ENCODE measurements at regions not wholly inside any gene's neighbourhood (a gene's known extent, or its start where the extent isn't known, plus 50 kb on each side); places are given as distances from the start of the nearest gene placed in this dataset.

DNA sequence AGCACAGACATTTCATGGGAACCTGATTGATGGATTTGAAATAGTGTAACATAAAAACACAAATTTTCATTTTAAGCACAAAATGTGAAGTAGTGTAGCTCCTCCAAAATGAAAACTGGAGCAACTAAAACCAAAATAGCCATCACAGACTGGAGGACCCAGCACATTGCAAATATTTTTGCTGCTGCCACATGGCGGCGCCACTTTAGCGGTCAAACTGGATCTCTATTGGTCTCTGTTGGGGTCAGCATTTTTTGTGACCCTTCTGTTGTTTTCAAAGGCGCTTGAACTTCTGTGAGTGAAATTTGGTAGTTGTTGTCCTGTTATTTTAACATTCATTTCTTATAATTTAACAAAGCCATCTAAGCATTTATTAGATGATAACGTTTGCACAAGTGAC lies 259.9 kb downstream of the IL20RB start:
- FAIRE-seq (no peak), DNase-seq (ENCODE audit: insufficient read length, low spot score) (no peak)
- TF ChIP-seq, protein P1, sequence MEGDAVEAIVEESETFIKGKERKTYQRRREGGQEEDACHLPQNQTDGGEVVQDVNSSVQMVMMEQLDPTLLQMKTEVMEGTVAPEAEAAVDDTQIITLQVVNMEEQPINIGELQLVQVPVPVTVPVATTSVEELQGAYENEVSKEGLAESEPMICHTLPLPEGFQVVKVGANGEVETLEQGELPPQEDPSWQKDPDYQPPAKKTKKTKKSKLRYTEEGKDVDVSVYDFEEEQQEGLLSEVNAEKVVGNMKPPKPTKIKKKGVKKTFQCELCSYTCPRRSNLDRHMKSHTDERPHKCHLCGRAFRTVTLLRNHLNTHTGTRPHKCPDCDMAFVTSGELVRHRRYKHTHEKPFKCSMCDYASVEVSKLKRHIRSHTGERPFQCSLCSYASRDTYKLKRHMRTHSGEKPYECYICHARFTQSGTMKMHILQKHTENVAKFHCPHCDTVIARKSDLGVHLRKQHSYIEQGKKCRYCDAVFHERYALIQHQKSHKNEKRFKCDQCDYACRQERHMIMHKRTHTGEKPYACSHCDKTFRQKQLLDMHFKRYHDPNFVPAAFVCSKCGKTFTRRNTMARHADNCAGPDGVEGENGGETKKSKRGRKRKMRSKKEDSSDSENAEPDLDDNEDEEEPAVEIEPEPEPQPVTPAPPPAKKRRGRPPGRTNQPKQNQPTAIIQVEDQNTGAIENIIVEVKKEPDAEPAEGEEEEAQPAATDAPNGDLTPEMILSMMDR (IDR thresholded peaks at IDR 0.05; ENCODE audit: insufficient read depth, missing control alignments) = peak; percentile 46

DNA sequence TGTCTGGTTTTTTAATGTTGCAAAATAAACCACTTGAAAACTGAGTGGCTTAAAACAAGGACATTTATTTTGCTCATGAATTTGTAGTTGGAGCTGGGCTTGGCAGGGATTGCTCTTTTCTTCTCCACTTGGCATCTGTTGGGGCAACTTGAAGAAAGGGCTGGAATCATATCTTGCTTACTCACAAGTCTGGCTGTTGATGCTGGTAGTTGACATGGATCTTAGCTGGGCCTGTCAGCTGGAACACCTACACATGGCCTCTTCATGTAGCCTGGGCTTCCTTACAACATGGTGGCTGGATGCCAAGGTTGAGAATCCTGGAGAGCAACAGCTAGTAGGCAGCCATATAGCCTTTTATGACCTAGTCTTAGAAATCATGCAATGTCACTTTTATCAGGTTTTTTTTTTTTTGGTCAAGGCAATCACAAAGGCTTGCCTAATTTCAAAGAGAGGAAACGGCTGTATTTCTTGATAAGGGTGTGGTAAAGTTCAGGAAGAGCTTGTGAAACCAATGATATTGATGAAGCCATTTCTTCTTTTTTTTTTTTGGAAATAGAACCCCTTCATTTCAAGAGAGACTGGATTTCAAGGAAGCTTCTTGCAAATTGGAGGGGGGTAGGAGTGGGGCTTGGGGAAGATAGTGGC lies 262.1 kb downstream of the IL20RB start:
- DNase-seq (ENCODE audit: insufficient read length, low spot score) (no peak), FAIRE-seq (no peak)
- TF ChIP-seq, protein P1 (IDR thresholded peaks at IDR 0.05; ENCODE audit: insufficient read depth, missing control alignments) = no peak

DNA sequence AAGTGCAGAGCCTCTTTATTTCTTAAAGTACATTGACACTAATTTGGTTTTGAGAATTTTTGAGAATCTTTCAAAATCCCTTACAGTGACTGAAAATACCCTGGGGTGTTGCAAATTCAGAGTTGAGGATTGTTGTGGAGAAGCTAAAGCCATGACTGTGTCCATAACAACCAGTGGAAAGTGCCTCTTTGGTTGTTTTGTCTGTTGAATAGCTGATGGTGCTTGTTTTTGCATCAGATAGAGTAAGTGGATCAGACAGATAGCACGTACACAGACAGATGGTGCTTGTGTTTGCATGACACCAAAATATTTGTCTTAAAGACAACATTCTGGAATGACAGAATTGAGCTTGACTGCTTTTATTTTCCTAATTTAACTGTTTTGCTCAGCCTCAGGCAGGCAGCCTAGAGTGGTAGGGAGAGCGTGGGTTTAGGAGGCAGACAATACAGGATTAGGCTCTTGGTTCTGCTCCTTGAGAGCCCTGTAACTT lies 265.0 kb downstream of the IL20RB start:
- FAIRE-seq (no peak), DNase-seq (ENCODE audit: insufficient read length, low spot score) (no peak)
- TF ChIP-seq, protein P1 (IDR thresholded peaks at IDR 0.05; ENCODE audit: insufficient read depth, missing control alignments) = no peak

DNA sequence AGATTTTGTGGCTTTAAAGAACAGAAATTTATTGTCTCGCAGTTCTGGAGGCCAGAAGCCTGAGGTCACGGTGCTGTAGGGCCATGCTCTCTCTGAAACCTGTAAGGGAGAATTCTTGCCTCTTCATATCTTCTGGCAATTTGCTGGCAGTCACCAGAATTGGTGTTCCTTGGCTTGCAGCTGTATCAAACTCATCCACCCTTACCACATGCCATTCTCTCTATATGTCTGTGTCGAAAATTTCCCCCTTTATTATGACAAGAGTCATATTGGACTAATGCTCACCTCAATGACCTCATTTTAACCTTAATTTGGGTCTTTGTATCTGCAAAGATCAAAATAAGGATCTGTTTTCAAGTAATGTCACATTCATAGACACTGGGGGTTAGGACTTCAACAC lies 266.7 kb downstream of the IL20RB start:
- DNase-seq (ENCODE audit: insufficient read length, low spot score) = no peak
- TF ChIP-seq, protein P1 (IDR thresholded peaks at IDR 0.05; ENCODE audit: insufficient read depth, missing control alignments) = no peak
- no peak for FAIRE-seq

DNA sequence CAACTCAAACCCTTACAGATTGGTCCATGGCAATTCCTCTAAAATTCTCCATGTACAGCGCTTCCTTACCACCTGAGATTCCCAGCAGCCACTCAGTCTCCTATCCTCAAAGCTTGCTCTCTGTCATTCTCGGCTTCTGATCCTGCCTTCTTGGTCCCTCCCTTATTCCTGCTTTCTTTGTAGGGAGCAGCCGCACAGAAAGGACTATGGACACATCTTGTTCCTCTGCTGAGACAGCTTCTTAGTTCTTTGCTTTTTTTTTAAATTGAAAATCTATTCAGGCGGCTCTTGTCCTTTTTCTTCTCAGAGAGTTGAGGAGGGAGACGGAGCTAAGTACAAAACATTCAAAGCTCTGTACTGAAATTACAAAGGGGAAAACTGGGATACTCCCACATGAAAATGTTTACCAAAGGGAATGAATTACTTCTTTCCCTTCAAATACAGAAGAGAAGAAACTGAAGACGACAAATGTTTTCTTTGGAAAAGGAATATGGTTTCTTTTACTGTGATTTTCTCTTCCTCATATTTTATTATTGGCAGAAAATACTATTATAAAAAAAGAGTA lies 285.1 kb downstream of the IL20RB start:
- DNase-seq (ENCODE audit: insufficient read length, low spot score) = no peak
- no peak for FAIRE-seq
- TF ChIP-seq, protein P1 (IDR thresholded peaks at IDR 0.05; ENCODE audit: insufficient read depth, missing control alignments) = no peak

DNA sequence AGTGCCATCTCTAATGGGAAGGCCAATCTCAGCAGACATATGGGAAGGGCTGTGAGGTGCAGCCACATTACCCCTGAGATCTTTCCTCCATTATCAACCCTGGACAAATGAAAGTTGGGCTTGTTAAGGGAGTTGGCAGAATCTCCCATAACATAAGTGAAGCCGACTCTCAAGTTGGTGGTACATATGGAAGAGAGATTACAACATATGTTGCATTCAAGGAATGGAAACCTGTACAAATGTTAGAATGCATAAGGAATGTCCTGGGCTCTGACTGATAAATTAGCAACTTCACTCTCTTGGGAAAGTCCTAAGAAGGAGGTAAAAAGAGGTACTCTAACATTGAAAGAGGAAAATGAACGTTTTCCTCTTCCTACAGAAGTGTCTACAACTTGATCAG lies 288.7 kb downstream of the IL20RB start:
- TF ChIP-seq, protein P1 (IDR thresholded peaks at IDR 0.05; ENCODE audit: insufficient read depth, missing control alignments) = no peak
- no peak for FAIRE-seq
- DNase-seq (ENCODE audit: insufficient read length, low spot score) = no peak

DNA sequence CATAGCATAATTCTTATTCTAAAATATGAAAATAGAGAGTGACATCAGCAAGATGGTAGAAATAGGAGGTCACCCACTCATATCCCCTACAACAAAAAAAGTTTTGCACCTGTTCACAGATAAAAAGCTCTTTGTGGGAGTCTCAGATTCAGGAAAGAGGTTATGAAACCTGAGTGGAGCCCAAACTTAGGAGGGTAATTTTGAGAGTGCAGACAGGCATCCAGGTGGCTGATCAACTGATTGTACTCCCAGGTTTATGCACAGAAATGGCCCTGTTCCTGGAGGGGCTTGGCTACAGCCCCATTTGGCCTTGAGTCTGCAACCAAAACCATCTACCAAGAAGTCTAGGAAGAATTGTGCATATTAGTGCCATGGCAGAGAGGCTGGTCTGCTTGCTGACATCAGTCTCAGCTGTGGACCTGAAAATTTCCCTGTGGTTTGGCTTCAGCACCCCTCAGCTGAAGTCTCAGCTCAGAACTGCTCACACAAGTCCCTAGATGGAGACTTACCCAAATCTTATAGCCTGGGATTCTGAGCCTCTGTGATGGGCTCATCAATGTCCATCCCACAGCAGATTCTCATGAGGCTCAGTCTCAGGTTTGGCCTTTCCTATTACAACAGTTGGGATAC lies 291.6 kb downstream of the IL20RB start:
- DNase-seq (ENCODE audit: insufficient read length, low spot score) = no peak
- TF ChIP-seq, protein P1 (IDR thresholded peaks at IDR 0.05; ENCODE audit: insufficient read depth, missing control alignments) = no peak

More for the DNA sequence above, 291.6 kb downstream of the IL20RB start:
- no peak for FAIRE-seq
